Left ventricle myocardium superior (tissue), 1 donor: ENCODE measurements at regions not wholly inside any gene's neighbourhood (a gene's known extent, or its start where the extent isn't known, plus 50 kb on each side); places are given as distances from the start of the nearest gene placed in this dataset.
"Not testable (repeated sequence)": the region's sequence is repeated elsewhere in the genome, so short reads cannot be mapped to it uniquely, and the experiment has no call there.

ENCODE experiments used
- ATAC-seq: fragments of 200-7000 bp; cut with Tn5 transposase; one replicate; pipeline ENCODE4 v1.9.1; 2020; ENCODE audit warnings: mild to moderate bottlenecking, moderate library complexity
- DNase-seq: peaks from one replicate; pipeline ENCODE4 v3.0.0-alpha.2; 2020
- intact Hi-C: fragments of 100-400 bp; cut with micrococcal nuclease; formaldehyde crosslinking; loops from one replicate; pipeline ENCODE4 v1.11.0; 2022
- donor health status: DM: no; HTN: yes; CAD: no; lungs with severe emphysema.

- no peak for ATAC-seq
- DNase-seq, result no peak
- intact Hi-C loops, result no loop called here
Observed at GRCh38 chr12:63508543-63508942, 159.8 kb downstream of the DPY19L2 start.

GRCh38 chr12:63499567-63499966, 168.7 kb downstream of the DPY19L2 start:
- no peak for ATAC-seq
- DNase-seq, result no peak
- intact Hi-C loops, result no loop called here

DNA sequence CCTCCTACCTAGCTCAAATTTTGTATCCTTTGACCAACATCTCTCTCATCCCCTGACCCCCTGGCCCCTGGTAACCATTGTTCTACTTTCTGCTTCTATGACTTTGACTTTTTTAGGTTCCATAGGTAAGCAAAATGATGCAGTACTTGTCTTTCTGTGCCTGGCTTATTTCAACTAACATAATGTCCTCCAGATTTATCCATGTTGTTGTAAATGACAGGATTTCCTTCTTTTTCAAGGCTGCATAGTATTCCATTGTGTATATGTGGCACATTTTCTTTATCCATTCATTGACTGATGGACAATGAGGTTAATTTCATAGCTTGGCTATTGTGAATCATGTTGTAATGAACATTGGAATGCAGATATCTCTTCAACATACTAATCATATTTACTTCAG, 170.1 kb downstream of the DPY19L2 start:
- ATAC-seq (no peak), DNase-seq (no peak)
- intact Hi-C loops, result no loop called here

DNA sequence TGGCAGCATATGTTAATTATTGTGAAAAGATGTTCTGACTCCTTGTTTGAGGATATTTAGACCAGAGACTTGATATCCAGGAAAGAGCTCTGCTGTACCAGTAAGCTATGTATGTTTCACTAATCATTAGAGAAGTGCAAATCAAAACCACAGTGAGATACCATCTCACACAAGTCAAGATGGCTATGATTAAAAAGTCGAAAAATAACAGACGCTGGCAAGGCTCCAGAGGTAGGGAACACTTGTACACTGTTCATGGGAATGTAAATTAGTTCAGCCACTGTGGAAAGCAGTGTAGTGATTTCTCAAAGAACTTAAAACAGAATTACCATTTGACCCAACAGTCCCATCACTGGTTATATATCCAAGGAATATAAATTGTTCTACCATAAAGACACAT, 171.6 kb downstream of the DPY19L2 start:
- intact Hi-C loops, result no loop called here

GRCh38 chr12:63495974-63496373, 172.3 kb downstream of the DPY19L2 start:
- DNase-seq (no peak), ATAC-seq (no peak)
- intact Hi-C loops, result no loop called here

More for the DNA sequence above, 171.6 kb downstream of the DPY19L2 start:
- DNase-seq (no peak), ATAC-seq (no peak)

DNA sequence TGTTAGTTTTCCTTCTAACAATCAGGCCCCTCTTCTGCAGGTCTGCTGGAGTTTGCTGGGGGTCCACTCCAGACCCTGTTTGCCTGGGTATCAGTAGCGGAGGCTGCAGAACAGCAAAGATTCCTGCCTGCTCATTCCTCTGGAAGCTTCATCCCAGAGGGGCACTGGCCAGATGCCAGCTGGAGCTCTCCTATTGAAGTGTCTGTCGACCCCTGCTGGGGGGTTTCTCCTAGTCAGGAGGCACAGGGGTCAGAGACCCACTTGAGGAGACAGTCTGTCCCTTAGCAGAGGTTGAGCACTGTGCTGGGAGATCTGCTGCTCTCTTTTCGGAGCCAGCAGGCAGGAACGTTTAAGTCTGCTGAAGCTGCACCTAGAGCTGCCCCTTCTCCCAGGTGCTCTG, 174.9 kb downstream of the DPY19L2 start:
- intact Hi-C loops, ATAC-seq: not testable (repeated sequence)
- peak; percentile 26 for DNase-seq

DNA sequence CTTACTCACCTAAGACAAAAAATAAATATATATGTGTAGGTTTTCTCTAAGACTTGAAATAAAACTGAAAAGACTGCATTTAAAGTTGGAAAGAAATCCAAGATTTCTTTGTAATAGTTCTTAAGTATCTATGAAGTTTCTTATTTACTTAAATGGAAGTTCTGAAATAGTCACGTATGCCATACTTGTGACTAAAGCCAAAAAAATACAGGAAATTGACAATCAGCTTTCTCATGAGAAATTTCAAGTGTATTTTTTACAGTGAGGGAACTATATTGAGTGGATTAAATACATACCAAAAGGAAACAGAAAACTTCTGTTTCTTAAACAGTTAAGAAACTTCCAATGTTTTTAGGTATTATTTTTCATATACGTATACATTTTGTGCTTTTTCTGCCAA, 188.1 kb downstream of the DPY19L2 start:
- DNase-seq, result no peak
- intact Hi-C loops, result no loop called here
- ATAC-seq, result no peak

GRCh38 chr12:63470161-63470560, 198.1 kb downstream of the DPY19L2 start:
- intact Hi-C loops, result no loop called here
- ATAC-seq (no peak), DNase-seq (no peak)

DNA sequence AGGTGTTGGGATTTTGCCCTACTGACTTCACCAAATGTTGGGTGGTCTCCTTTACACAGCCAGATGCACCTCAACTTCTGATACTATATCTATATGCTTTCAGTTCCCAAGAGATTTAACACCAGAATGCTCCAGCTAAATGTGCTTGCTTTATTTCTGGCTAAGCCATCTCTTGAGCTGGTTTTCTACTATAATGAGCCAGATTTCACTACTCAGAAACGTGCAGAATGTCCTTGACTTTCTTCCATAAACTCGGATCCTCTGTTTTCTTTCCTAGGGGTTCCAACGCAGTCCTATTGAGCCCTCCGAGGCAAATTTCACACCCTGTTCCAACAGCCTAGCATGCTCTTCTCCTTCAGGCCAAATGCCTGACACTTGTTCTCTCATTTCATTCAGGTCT, 200.3 kb downstream of the DPY19L2 start:
- no peak for DNase-seq
- ATAC-seq, result no peak
- intact Hi-C loops, result no loop called here

DNA sequence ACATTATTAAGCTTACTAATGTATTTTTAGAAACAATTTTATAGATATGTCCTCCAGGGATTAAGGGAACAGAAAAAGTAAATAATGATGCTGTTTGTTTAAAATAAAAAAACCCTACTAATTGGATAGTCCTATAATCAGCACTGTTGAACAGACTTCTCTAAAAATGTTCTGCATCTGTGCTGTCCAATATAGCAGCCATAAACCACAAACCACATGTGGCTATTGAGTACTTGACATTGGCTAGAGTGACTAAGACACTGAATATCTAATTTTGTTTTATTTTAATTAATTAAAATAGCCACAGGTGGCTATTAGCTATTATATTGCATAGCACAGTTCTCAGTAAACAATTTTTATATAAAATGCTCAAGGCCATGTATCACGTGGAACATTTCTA, 210.4 kb downstream of the DPY19L2 start:
- ATAC-seq (no peak), DNase-seq (no peak)
- intact Hi-C loops, result no loop called here

- intact Hi-C loops, result no loop called here
- ATAC-seq, result no peak
- DNase-seq, result no peak
Observed at GRCh38 chr12:63457428-63457827, 210.9 kb downstream of the DPY19L2 start.

GRCh38 chr12:63450816-63451215, 217.5 kb downstream of the DPY19L2 start:
- ATAC-seq, result no peak
- DNase-seq, result no peak
- intact Hi-C loops, result no loop called here

GRCh38 chr12:63450334-63450733, 218.0 kb downstream of the DPY19L2 start:
- DNase-seq, result no peak
- no peak for ATAC-seq
- intact Hi-C loops, result no loop called here

- ATAC-seq (no peak), DNase-seq (no peak)
- intact Hi-C loops, result no loop called here
Observed at GRCh38 chr12:63445224-63445880, 222.9 kb downstream of the DPY19L2 start.

GRCh38 chr12:63440048-63440447, 228.2 kb downstream of the DPY19L2 start:
- no peak for ATAC-seq
- intact Hi-C loops, result no loop called here
- DNase-seq, result no peak

GRCh38 chr12:63434384-63434783, 233.9 kb downstream of the DPY19L2 start:
- ATAC-seq, DNase-seq: not testable (repeated sequence)

DNA sequence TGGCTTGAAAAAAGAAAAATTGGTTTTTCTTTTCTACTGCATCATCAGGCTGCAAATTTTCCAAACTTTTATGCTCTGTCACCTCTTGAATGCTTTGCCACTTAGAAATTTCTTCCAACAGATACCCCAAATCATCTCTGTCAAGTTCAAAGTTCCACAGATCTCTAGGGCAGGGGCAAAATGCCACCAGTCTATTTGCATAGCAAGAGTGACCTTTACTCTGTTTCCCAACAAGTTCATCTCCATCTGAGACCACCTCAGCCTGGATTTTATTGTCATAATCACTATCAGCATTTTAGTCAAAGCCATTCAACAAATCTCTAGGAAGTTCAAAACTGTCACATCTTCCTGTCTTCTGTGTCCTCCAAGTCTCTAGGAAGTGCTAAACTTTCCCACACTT, 240.3 kb downstream of the DPY19L2 start:
- ATAC-seq, DNase-seq, intact Hi-C loops: not testable (repeated sequence)

More at GRCh38 chr12:63434384-63434783, 233.9 kb downstream of the DPY19L2 start:
- intact Hi-C loops, result not testable (repeated sequence)

DNA sequence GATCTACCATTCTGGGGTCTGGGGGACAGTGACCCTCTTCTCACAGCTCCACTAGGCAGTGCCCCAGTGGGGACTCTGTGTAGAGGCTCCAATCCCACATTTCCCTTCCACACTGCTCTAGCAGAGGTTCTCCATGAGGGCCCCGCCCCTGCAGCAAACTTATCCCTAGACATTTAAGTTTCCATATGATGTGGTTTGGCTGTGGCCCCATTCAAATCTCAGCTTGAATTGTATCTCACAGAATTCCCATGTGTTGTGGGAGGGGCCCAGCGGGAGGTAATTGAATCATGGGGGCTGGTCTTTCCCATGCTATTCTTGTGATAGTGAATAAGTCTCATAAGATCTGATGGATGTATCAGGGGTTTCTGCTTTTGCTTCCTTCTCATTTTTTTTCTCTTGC, 241.3 kb downstream of the DPY19L2 start:
- not testable (repeated sequence) for DNase-seq

DNA sequence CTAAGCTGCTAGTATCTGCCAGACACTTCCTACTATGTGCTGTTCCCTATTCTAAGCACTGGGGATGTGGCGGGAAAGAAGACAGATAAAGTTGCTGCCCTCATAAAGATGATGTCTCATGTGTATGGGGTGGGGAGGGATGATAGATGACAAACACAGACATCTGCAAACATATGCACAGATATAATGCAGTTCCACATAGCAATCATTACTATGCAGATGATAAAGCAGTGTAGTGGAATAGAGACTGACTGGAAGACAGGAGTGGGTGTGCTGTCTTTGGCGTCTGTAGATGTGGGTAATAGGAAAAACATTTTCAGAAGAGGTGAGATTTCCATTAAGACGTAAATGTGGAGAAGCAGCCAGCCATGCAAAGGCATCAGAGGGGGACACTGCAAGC, 243.6 kb downstream of the DPY19L2 start:
- DNase-seq (no peak), ATAC-seq (no peak)
- intact Hi-C loops, result no loop called here

More for the DNA sequence above, 241.3 kb downstream of the DPY19L2 start:
- ATAC-seq, intact Hi-C loops: not testable (repeated sequence)

DNA sequence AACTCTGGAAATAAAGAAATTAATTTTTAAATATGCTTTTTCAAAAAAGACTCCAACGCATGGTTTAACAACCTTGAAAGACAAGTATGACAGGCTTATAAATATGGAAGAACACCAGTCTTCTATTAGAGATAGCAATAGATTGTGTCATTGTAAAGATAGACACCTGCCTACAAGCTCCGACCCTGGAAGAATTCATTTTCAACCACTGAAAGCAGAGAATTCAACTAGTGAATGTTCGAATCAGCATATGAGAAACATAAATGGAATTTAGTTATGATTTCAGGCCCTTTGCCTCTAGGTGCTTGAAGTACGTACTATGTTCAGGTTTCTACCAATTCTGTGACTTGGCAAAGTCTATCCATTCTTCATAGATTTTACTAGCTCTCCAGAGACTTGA, 244.5 kb downstream of the DPY19L2 start:
- ATAC-seq, result no peak
- intact Hi-C loops, result no loop called here
- no peak for DNase-seq

- intact Hi-C loops, result no loop called here
- ATAC-seq (peak; percentile 70), DNase-seq (peak; percentile 33)
Observed at GRCh38 chr12:63420206-63420644, 248.1 kb downstream of the DPY19L2 start.
